GM10266 (cell line): ENCODE measurements at regions not wholly inside any gene's neighbourhood (a gene's known extent, or its start where the extent isn't known, plus 50 kb on each side); places are given as distances from the start of the nearest gene placed in this dataset.

Experiments
- DNase-seq: peaks from one replicate; pipeline ENCODE4 v3.0.0; 2012; ENCODE audit errors: extremely low spot score
- CTCF ChIP-seq: IDR thresholded peaks from 2 replicates; pipeline ENCODE4 v1.5.1; 2012; ENCODE audit warnings: mild to moderate bottlenecking, low read depth; ENCODE audit not compliant: control insufficient read depth, insufficient read depth; ENCODE audit errors: missing control alignments

- DNase-seq = no peak
- TF ChIP-seq CTCF = no peak
Observed at GRCh38 chr18:72940986-72941385, 73.2 kb upstream of the NETO1 start.

- TF ChIP-seq CTCF = no peak
- no peak for DNase-seq
Observed at GRCh38 chr18:72940509-72940908, 72.7 kb upstream of the NETO1 start.

GRCh38 chr18:72935744-72936143, 68.0 kb upstream of the NETO1 start:
- no peak for DNase-seq
- TF ChIP-seq CTCF = no peak

GRCh38 chr18:72922895-72923294, 55.1 kb upstream of the NETO1 start:
- TF ChIP-seq CTCF = no peak
- no peak for DNase-seq
